ENCODE measurements at regions not wholly inside any gene's neighbourhood (a gene's known extent, or its start where the extent isn't known, plus 50 kb on each side); places are given as distances from the start of the nearest gene placed in this dataset.

DNA sequence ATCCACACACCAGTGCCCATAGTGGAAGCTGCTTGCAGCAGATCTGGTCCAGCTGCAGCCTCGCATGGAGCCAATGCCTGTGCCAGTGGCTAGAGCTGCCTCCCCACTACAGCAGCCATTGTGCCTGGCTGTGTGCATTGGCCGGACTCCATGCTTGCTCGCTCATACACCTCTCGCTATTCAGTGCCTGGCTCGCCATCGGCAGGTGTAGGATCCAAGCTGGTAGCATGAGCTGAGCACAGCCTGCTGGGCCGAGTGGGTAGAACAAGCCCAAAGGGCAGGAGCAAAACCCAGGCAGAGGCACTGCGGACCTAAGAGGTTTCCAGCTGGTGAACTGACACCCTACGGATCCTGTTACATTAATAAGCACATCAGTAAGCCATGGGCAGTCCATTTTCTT is 1184.1 kb downstream of the AMY1C start:
- no peak overlapping the region for H2AFZ ChIP-seq (ENCODE audit: low read length)
- H3K27me3 ChIP-seq (ENCODE audit: insufficient read depth, low read length, poor library complexity, severe bottlenecking), result no peaks in the 10 kb centered on the region
- H3K4me1 ChIP-seq (ENCODE audit: insufficient read depth, low read length, poor library complexity, severe bottlenecking), result no peaks in the 10 kb centered on the region

DNA sequence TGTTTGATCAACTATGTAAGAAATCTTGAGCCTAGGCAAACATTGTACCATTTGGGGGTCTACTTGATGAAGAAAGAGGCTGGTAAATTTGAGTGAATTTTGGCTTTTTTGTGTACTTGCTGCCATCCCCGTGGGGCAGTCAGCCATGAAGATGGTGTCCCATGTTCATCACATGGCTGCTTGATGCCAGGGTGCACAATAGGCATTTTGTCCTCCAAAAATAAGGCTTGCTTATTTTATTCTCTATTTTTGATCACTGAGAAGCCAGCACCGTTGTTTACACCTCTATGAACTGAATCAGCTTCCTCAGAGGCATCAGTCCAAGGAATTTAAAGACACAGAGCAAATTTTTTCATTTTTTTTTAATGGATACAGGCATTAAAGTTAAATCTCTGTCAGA is 1195.7 kb downstream of the AMY1C start:
- H3K9ac ChIP-seq (ENCODE audit: low read depth, low read length, poor library complexity, severe bottlenecking), result no peak overlapping the region
- H3K79me2 ChIP-seq (ENCODE audit: insufficient read depth, low read length), result no peaks in the 10 kb centered on the region
- no peak overlapping the region for H3K4me2 ChIP-seq (ENCODE audit: low read depth, low read length, poor library complexity, severe bottlenecking)
- H3K36me3 ChIP-seq (ENCODE audit: insufficient read depth, low read length), result no peaks in the 10 kb centered on the region
- TF ChIP-seq, protein P1, sequence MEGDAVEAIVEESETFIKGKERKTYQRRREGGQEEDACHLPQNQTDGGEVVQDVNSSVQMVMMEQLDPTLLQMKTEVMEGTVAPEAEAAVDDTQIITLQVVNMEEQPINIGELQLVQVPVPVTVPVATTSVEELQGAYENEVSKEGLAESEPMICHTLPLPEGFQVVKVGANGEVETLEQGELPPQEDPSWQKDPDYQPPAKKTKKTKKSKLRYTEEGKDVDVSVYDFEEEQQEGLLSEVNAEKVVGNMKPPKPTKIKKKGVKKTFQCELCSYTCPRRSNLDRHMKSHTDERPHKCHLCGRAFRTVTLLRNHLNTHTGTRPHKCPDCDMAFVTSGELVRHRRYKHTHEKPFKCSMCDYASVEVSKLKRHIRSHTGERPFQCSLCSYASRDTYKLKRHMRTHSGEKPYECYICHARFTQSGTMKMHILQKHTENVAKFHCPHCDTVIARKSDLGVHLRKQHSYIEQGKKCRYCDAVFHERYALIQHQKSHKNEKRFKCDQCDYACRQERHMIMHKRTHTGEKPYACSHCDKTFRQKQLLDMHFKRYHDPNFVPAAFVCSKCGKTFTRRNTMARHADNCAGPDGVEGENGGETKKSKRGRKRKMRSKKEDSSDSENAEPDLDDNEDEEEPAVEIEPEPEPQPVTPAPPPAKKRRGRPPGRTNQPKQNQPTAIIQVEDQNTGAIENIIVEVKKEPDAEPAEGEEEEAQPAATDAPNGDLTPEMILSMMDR (conservative IDR thresholded peaks at IDR 0.05; ENCODE audit: low read length), result no peak
- no peak for TF ChIP-seq EZH2phosphoT487 (IDR thresholded peaks at IDR 0.05; ENCODE audit: borderline replicate concordance)
- H3K4me3 ChIP-seq (ENCODE audit: low read length, poor library complexity, severe bottlenecking), result no peak overlapping the region
- no peaks in the 10 kb centered on the region for H4K20me1 ChIP-seq (ENCODE audit: insufficient read depth, low read length, poor library complexity, severe bottlenecking)
- no peaks in the 10 kb centered on the region for H3K9me3 ChIP-seq (ENCODE audit: insufficient read depth, low read depth, low read length)
- H3K4me1 ChIP-seq (ENCODE audit: insufficient read depth, low read length, poor library complexity, severe bottlenecking), result no peaks in the 10 kb centered on the region
- no peaks in the 10 kb centered on the region for H3F3A ChIP-seq (ENCODE audit: low read depth)
- H3K9me2 ChIP-seq (replicated peaks; ENCODE audit: low read depth, low read length), result no peaks in the 10 kb centered on the region
- H2AFZ ChIP-seq (ENCODE audit: low read length), result no peak overlapping the region
- H3K27me3 ChIP-seq (ENCODE audit: insufficient read depth, low read length, poor library complexity, severe bottlenecking), result no peaks in the 10 kb centered on the region

More for the DNA sequence above, 1184.1 kb downstream of the AMY1C start:
- no peaks in the 10 kb centered on the region for H4K20me1 ChIP-seq (ENCODE audit: insufficient read depth, low read length, poor library complexity, severe bottlenecking)
- H3K36me3 ChIP-seq (ENCODE audit: insufficient read depth, low read length), result no peaks in the 10 kb centered on the region
- no peak overlapping the region for H3K9ac ChIP-seq (ENCODE audit: low read depth, low read length, poor library complexity, severe bottlenecking)
- H3K9me2 ChIP-seq (replicated peaks; ENCODE audit: low read depth, low read length), result no peaks in the 10 kb centered on the region
- TF ChIP-seq, protein P1 (conservative IDR thresholded peaks at IDR 0.05; ENCODE audit: low read length), result no peak
- no peak for TF ChIP-seq EZH2phosphoT487 (IDR thresholded peaks at IDR 0.05; ENCODE audit: borderline replicate concordance)
- no peaks in the 10 kb centered on the region for H3F3A ChIP-seq (ENCODE audit: low read depth)
- no peaks in the 10 kb centered on the region for H3K9me3 ChIP-seq (ENCODE audit: insufficient read depth, low read depth, low read length)
- no peak overlapping the region for H3K4me2 ChIP-seq (ENCODE audit: low read depth, low read length, poor library complexity, severe bottlenecking)
- no peaks in the 10 kb centered on the region for H3K79me2 ChIP-seq (ENCODE audit: insufficient read depth, low read length)
- no peak overlapping the region for H3K4me3 ChIP-seq (ENCODE audit: low read length, poor library complexity, severe bottlenecking)

DNA sequence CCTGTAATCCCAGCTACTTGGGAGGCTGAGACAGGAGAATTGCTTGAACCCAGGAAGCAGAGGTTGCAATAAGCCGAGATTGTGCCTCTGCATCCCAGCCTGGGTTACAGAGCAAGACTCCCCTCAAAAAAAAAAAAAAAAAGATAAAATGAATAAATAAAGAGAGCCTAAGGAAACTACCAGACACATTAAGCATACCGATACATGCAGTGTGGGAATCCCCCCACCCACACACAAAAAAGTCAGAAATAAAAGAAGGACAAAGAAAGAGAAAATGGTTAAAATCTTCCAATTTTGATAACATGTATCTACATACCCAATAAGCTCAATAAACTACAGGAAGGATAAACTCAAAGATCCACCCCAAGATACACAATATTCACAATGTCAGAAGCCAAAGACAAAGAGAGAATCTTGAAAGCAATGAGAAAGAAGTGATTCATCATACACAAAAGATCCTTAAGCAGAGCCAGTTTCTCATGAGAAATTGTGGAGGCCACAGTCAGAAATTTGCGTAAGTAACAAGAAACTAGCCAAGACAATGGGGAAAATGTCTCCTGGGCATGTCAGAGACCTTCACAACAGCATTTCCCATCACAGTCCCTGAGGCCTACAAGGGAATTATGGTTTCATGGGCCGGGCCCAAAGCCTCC is 1197.0 kb downstream of the AMY1C start:
- H3K9ac ChIP-seq (ENCODE audit: low read depth, low read length, poor library complexity, severe bottlenecking), result no peak overlapping the region
- no peaks in the 10 kb centered on the region for H3K27me3 ChIP-seq (ENCODE audit: insufficient read depth, low read length, poor library complexity, severe bottlenecking)
- H3K4me2 ChIP-seq (ENCODE audit: low read depth, low read length, poor library complexity, severe bottlenecking), result no peak overlapping the region
- no peak overlapping the region for H2AFZ ChIP-seq (ENCODE audit: low read length)
- no peaks in the 10 kb centered on the region for H3K9me3 ChIP-seq (ENCODE audit: insufficient read depth, low read depth, low read length)
- no peaks in the 10 kb centered on the region for H3K4me1 ChIP-seq (ENCODE audit: insufficient read depth, low read length, poor library complexity, severe bottlenecking)
- H3F3A ChIP-seq (ENCODE audit: low read depth), result no peaks in the 10 kb centered on the region
- H3K36me3 ChIP-seq (ENCODE audit: insufficient read depth, low read length), result no peaks in the 10 kb centered on the region
- no peak for TF ChIP-seq EZH2phosphoT487 (IDR thresholded peaks at IDR 0.05; ENCODE audit: borderline replicate concordance)
- TF ChIP-seq, protein P1 (conservative IDR thresholded peaks at IDR 0.05; ENCODE audit: low read length), result no peak
- H3K4me3 ChIP-seq (ENCODE audit: low read length, poor library complexity, severe bottlenecking), result no peak overlapping the region
- no peaks in the 10 kb centered on the region for H3K9me2 ChIP-seq (replicated peaks; ENCODE audit: low read depth, low read length)
- no peaks in the 10 kb centered on the region for H4K20me1 ChIP-seq (ENCODE audit: insufficient read depth, low read length, poor library complexity, severe bottlenecking)
- no peaks in the 10 kb centered on the region for H3K79me2 ChIP-seq (ENCODE audit: insufficient read depth, low read length)
